ENCODE measurements at regions not wholly inside any gene's neighbourhood (a gene's known extent, or its start where the extent isn't known, plus 50 kb on each side); places are given as distances from the start of the nearest gene placed in this dataset.

DNA sequence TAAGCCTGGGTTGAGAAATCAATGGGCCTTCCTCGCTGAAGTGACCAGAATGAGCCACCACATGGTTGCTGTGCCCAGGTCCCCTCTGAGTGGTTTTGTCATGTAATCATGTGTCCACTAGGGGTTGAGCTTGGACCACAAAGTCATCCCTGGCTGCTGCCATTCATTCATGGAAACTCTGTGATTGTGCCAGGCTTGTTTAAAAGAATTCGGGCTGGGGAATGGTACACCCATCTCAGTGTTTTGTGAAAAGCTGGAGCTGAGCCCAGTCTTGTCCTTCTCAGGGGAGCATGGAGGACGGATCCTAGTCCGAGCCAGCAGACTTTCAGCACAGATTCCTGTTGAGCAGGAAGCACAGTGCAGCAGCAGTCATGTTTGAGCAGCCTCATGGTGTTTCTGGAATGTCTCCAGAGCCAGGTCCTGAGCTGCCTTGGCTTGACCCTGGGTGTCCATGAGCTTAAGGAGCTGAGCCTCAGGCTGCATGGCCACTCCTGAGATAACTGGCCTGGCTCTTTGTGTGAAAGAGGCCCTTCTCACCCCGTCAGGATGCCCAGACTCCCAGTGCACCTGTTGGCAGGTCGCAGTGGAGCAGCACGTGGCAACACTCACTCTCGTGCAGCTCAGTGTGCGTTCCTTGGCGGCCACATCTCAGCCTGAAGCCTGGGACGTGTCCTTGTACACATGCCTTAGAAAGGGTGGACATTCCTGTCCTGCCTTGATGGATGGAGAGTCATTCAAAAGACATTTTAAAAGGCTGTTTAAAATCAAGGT, 260.3 kb upstream of the TPM1 start:
- ChIA-PET CTCF (interaction anchor here (0.6 to 1.1 kb wide), 2 partner anchors 265 to 267 kb away, joined by 3 read pairs; no protein-coding TSS in a partner anchor), POLR2A (ENCODE audit: low non-redundant PET) (no interaction called here)
- Histone ChIP-seq H3K4me1 (ENCODE audit: insufficient read depth, low read length, poor library complexity, severe bottlenecking) (no peaks in the 10 kb centered on the region), H3K27ac (ENCODE audit: low read depth, low read length, poor library complexity, severe bottlenecking) (no peak overlapping the region), H3K36me3 (ENCODE audit: insufficient read depth, low read length, poor library complexity, severe bottlenecking) (no peaks in the 10 kb centered on the region), H3K9me3 (ENCODE audit: low read depth, low read length, poor library complexity, severe bottlenecking) (no peaks in the 10 kb centered on the region), H3K4me3 (ENCODE audit: low read depth, low read length, poor library complexity, severe bottlenecking) (no peak overlapping the region), H3K27me3 (replicated peaks; ENCODE audit: insufficient read depth, low read depth, low read length, poor library complexity) (no peaks in the 10 kb centered on the region)
- BruUV-seq (replicated peaks): no TSS peak
- DNase-seq (ENCODE audit: low spot score): peak; percentile 78
- TF ChIP-seq, protein P1, sequence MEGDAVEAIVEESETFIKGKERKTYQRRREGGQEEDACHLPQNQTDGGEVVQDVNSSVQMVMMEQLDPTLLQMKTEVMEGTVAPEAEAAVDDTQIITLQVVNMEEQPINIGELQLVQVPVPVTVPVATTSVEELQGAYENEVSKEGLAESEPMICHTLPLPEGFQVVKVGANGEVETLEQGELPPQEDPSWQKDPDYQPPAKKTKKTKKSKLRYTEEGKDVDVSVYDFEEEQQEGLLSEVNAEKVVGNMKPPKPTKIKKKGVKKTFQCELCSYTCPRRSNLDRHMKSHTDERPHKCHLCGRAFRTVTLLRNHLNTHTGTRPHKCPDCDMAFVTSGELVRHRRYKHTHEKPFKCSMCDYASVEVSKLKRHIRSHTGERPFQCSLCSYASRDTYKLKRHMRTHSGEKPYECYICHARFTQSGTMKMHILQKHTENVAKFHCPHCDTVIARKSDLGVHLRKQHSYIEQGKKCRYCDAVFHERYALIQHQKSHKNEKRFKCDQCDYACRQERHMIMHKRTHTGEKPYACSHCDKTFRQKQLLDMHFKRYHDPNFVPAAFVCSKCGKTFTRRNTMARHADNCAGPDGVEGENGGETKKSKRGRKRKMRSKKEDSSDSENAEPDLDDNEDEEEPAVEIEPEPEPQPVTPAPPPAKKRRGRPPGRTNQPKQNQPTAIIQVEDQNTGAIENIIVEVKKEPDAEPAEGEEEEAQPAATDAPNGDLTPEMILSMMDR (conservative IDR thresholded peaks at IDR 0.05; ENCODE audit: low read depth, low read length): peak; percentile 62
- TF ChIP-seq EZH2 (IDR thresholded peaks at IDR 0.05; ENCODE audit: borderline replicate concordance, low read depth, low read length, poor library complexity, severe bottlenecking): no peak
- intact Hi-C loops (cut with micrococcal nuclease; ENCODE audit: unreplicated experiment): loop anchor here (1.0 to 2.0 kb wide), 2 partner anchors 267 to 311 kb away; no protein-coding TSS in a partner anchor

DNA sequence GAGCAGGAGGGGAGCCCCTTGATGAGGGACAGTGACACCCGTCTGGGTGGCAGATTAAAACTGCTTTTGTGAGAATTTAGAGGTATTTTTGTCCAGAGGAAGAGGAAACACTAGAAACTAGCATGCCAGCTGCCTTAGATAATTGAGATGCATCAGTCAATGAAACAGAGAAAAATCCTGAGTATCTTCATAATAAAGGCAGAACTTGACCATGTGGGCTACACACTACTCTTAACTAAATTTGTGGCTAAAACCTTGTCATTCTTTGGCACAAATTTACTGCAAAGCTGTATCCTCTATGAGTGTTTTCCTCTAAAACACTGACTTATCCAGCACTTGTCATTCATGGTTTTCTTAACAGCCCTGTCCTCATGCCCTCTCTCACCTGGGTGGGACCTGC, 259.7 kb upstream of the TPM1 start:
- Histone ChIP-seq H3K4me1 (ENCODE audit: insufficient read depth, low read length, poor library complexity, severe bottlenecking) (no peaks in the 10 kb centered on the region), H3K4me3 (ENCODE audit: low read depth, low read length, poor library complexity, severe bottlenecking) (no peak overlapping the region), H3K27me3 (replicated peaks; ENCODE audit: insufficient read depth, low read depth, low read length, poor library complexity) (no peaks in the 10 kb centered on the region), H3K9me3 (ENCODE audit: low read depth, low read length, poor library complexity, severe bottlenecking) (no peaks in the 10 kb centered on the region), H3K27ac (ENCODE audit: low read depth, low read length, poor library complexity, severe bottlenecking) (no peak overlapping the region), H3K36me3 (ENCODE audit: insufficient read depth, low read length, poor library complexity, severe bottlenecking) (no peaks in the 10 kb centered on the region)
- ChIA-PET CTCF (no interaction called here), POLR2A (ENCODE audit: low non-redundant PET) (no interaction called here)
- DNase-seq (ENCODE audit: low spot score): no peak
- BruUV-seq (replicated peaks): no TSS peak
- TF ChIP-seq, protein P1 (conservative IDR thresholded peaks at IDR 0.05; ENCODE audit: low read depth, low read length): no peak
- no peak for TF ChIP-seq EZH2 (IDR thresholded peaks at IDR 0.05; ENCODE audit: borderline replicate concordance, low read depth, low read length, poor library complexity, severe bottlenecking)
- intact Hi-C loops (cut with micrococcal nuclease; ENCODE audit: unreplicated experiment): loop anchor here (1.0 to 2.0 kb wide), 2 partner anchors 266 to 310 kb away; no protein-coding TSS in a partner anchor

DNA sequence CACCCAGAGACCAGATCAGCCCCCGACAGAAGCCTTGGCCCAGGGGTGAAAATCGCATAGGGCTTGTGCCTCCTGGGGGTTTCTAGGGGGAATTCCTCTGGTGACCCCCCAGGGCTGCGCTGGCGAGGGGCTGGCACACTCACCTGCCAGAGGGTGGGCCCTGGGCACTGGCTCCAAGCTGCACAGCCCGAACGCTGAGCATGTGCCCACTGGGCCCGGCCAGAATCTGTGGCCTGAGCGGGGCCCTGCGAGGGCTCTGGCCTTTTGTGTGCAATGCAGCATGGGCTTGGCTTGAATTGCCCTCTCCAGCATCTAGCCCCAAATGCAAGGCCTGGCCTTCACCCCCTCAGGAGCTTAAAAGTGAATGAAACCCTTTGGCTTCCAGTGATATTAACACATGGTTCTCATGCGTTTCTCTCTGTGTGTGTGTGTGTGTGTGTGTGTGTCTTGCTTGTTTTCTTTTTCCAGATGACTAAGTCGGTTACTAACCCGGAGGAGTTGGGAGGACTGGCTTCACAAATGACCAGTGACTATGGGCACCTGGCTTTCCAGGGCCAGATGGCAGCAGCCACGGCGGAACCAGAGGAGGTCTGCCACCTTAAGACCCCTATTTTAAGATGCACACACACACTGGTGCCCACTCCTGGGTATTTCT, 259.1 kb upstream of the TPM1 start:
- Histone ChIP-seq H3K27me3 (replicated peaks; ENCODE audit: insufficient read depth, low read depth, low read length, poor library complexity) (no peaks in the 10 kb centered on the region), H3K4me1 (ENCODE audit: insufficient read depth, low read length, poor library complexity, severe bottlenecking) (no peaks in the 10 kb centered on the region), H3K36me3 (ENCODE audit: insufficient read depth, low read length, poor library complexity, severe bottlenecking) (no peaks in the 10 kb centered on the region), H3K9me3 (ENCODE audit: low read depth, low read length, poor library complexity, severe bottlenecking) (no peaks in the 10 kb centered on the region), H3K4me3 (ENCODE audit: low read depth, low read length, poor library complexity, severe bottlenecking) (no peak overlapping the region), H3K27ac (ENCODE audit: low read depth, low read length, poor library complexity, severe bottlenecking) (no peak overlapping the region)
- DNase-seq (ENCODE audit: low spot score): no peak
- intact Hi-C loops (cut with micrococcal nuclease; ENCODE audit: unreplicated experiment): loop anchor here (2.0 kb wide), 1 partner anchor 265 kb away; no protein-coding TSS in a partner anchor
- ChIA-PET POLR2A (ENCODE audit: low non-redundant PET) (no interaction called here), CTCF (no interaction called here)
- no peak for TF ChIP-seq EZH2 (IDR thresholded peaks at IDR 0.05; ENCODE audit: borderline replicate concordance, low read depth, low read length, poor library complexity, severe bottlenecking)
- BruUV-seq (replicated peaks): no TSS peak

Measured in A673 (cell line).